ENCODE measurements at regions not wholly inside any gene's neighbourhood (a gene's known extent, or its start where the extent isn't known, plus 50 kb on each side); places are given as distances from the start of the nearest gene placed in this dataset.

GRCh38 chr10:128680116-128680515 is 553.9 kb upstream of the MKI67 start:
- TF ChIP-seq, protein P1, sequence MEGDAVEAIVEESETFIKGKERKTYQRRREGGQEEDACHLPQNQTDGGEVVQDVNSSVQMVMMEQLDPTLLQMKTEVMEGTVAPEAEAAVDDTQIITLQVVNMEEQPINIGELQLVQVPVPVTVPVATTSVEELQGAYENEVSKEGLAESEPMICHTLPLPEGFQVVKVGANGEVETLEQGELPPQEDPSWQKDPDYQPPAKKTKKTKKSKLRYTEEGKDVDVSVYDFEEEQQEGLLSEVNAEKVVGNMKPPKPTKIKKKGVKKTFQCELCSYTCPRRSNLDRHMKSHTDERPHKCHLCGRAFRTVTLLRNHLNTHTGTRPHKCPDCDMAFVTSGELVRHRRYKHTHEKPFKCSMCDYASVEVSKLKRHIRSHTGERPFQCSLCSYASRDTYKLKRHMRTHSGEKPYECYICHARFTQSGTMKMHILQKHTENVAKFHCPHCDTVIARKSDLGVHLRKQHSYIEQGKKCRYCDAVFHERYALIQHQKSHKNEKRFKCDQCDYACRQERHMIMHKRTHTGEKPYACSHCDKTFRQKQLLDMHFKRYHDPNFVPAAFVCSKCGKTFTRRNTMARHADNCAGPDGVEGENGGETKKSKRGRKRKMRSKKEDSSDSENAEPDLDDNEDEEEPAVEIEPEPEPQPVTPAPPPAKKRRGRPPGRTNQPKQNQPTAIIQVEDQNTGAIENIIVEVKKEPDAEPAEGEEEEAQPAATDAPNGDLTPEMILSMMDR (IDR thresholded peaks at IDR 0.05): no peak
- no peak for TF ChIP-seq POLR2A (IDR thresholded peaks at IDR 0.05)
